GM11168 (cell line): ENCODE measurements at regions not wholly inside any gene's neighbourhood (a gene's known extent, or its start where the extent isn't known, plus 50 kb on each side); places are given as distances from the start of the nearest gene placed in this dataset.

ENCODE experiments used
- in situ Hi-C: fragments of 300-500 bp; cut with MboI; formaldehyde crosslinking; loops from one replicate; pipeline ENCODE4 v1.12.0; 2022; ENCODE audit warnings: low sequenced_read_pairs; ENCODE audit not compliant: unreplicated experiment

- in situ Hi-C loops, result no loop called here
Observed at GRCh38 chr13:76715621-76716020, 170.6 kb downstream of the KCTD12 start.

- in situ Hi-C loops, result no loop called here
Observed at GRCh38 chr13:76715075-76715474, 171.1 kb downstream of the KCTD12 start.

- in situ Hi-C loops, result no loop called here
Observed at GRCh38 chr13:76713280-76713679, 172.9 kb downstream of the KCTD12 start.

- in situ Hi-C loops, result no loop called here
Observed at GRCh38 chr13:76711550-76712182, 174.5 kb downstream of the KCTD12 start.

GRCh38 chr13:76709851-76710250 is 176.4 kb downstream of the KCTD12 start:
- in situ Hi-C loops, result no loop called here

- in situ Hi-C loops, result no loop called here
Observed at GRCh38 chr13:76708138-76708688, 178.0 kb downstream of the KCTD12 start.

GRCh38 chr13:76707360-76707759 is 178.8 kb downstream of the KCTD12 start:
- in situ Hi-C loops, result no loop called here

- in situ Hi-C loops, result no loop called here
Observed at GRCh38 chr13:76703621-76704288, 182.4 kb downstream of the KCTD12 start.

- in situ Hi-C loops, result no loop called here
Observed at GRCh38 chr13:76703216-76703615, 183.0 kb downstream of the KCTD12 start.

- in situ Hi-C loops, result no loop called here
Observed at GRCh38 chr13:76697288-76697687, 188.9 kb downstream of the KCTD12 start.

- in situ Hi-C loops, result no loop called here
Observed at GRCh38 chr13:76696370-76696769, 189.8 kb downstream of the KCTD12 start.

- in situ Hi-C loops, result no loop called here
Observed at GRCh38 chr13:76693086-76693485, 193.1 kb downstream of the KCTD12 start.

- in situ Hi-C loops, result no loop called here
Observed at GRCh38 chr13:76692346-76692745, 193.9 kb downstream of the KCTD12 start.

- in situ Hi-C loops, result no loop called here
Observed at GRCh38 chr13:76690611-76691010, 195.6 kb downstream of the KCTD12 start.

- in situ Hi-C loops, result no loop called here
Observed at GRCh38 chr13:76687467-76687866, 198.7 kb downstream of the KCTD12 start.

GRCh38 chr13:76685938-76686337 is 200.3 kb downstream of the KCTD12 start:
- in situ Hi-C loops, result no loop called here

- in situ Hi-C loops, result no loop called here
Observed at GRCh38 chr13:76684336-76684735, 201.9 kb downstream of the KCTD12 start.

GRCh38 chr13:76683854-76684253 is 202.4 kb downstream of the KCTD12 start:
- in situ Hi-C loops, result no loop called here

- in situ Hi-C loops, result no loop called here
Observed at GRCh38 chr13:76683168-76683567, 203.0 kb downstream of the KCTD12 start.

- in situ Hi-C loops, result no loop called here
Observed at GRCh38 chr13:76680112-76680511, 206.1 kb downstream of the KCTD12 start.

- in situ Hi-C loops, result no loop called here
Observed at GRCh38 chr13:76677043-76677442, 209.2 kb downstream of the KCTD12 start.

- in situ Hi-C loops, result no loop called here
Observed at GRCh38 chr13:76672420-76672819, 213.8 kb downstream of the KCTD12 start.
